Fibroblast of lung (primary cell): ENCODE measurements at regions not wholly inside any gene's neighbourhood (a gene's known extent, or its start where the extent isn't known, plus 50 kb on each side); places are given as distances from the start of the nearest gene placed in this dataset.

Source experiments
- DNase-seq, 2 donors: peaks; one replicate each; pipeline versions ENCODE4 v3.0.0 to v3.0.0-alpha.2; 2010; ENCODE audit warnings: low read depth in 2 of 2
- H2AFZ ChIP-seq: 2 replicates; pipeline ENCODE4 v1.5.1; 2012; ENCODE audit warnings: low read length, control low read depth, inconsistent platforms
- H3K27ac ChIP-seq: 2 replicates; pipeline ENCODE4 v1.5.1; 2011; ENCODE audit warnings: low read length, control low read depth; ENCODE audit not compliant: insufficient read depth
- H3K27me3 ChIP-seq: 2 replicates; pipeline ENCODE4 v1.5.1; 2011; ENCODE audit warnings: mild to moderate bottlenecking, low read length; ENCODE audit not compliant: control insufficient read depth, insufficient read depth
- H3K36me3 ChIP-seq: 2 replicates; pipeline ENCODE4 v1.5.1; 2011; ENCODE audit warnings: low read length; ENCODE audit not compliant: control insufficient read depth, insufficient read depth
- H3K4me1 ChIP-seq: 2 replicates; pipeline ENCODE4 v1.5.1; 2011; ENCODE audit warnings: low read length; ENCODE audit not compliant: control insufficient read depth, insufficient read depth; ENCODE audit errors: extremely low read depth
- H3K4me2 ChIP-seq: 2 replicates; pipeline ENCODE4 v1.5.1; 2011; ENCODE audit warnings: low read length, control low read depth; ENCODE audit not compliant: insufficient read depth; ENCODE audit errors: extremely low read depth
- H3K4me3 ChIP-seq, 4 experiments: fragments of 200-600 bp in 1 of 4; sonication (generic) in 1 of 4; replicated peaks in 1 of 4; 2 replicates each; pipeline ENCODE4 v1.5.1; 2011 to 2016; ENCODE audit warnings: low read length in 4 of 4, low read depth in 3 of 4, mild to moderate bottlenecking in 3 of 4, control low read depth in 2 of 4, inconsistent platforms in 1 of 4, mixed read lengths in 1 of 4; ENCODE audit not compliant: insufficient read depth in 1 of 4; ENCODE audit errors: control extremely low read depth in 1 of 4
- H3K79me2 ChIP-seq: 2 replicates; pipeline ENCODE4 v1.5.1; 2012; ENCODE audit warnings: mild to moderate bottlenecking, low read length, inconsistent platforms; ENCODE audit not compliant: control insufficient read depth, insufficient read depth
- H3K9ac ChIP-seq: 2 replicates; pipeline ENCODE4 v1.5.1; 2011; ENCODE audit warnings: mild to moderate bottlenecking, low read length, control low read depth; ENCODE audit not compliant: insufficient read depth
- H3K9me3 ChIP-seq: 2 replicates; pipeline ENCODE4 v1.5.1; 2012; ENCODE audit warnings: low read depth, low read length; ENCODE audit not compliant: control insufficient read depth, insufficient read depth
- H4K20me1 ChIP-seq: 2 replicates; pipeline ENCODE4 v1.5.1; 2011; ENCODE audit warnings: low read length; ENCODE audit not compliant: control insufficient read depth, insufficient read depth; ENCODE audit errors: extremely low read depth
- EZH2 ChIP-seq: IDR thresholded peaks from 2 replicates; pipeline ENCODE4 v1.5.1; 2012; ENCODE audit warnings: low read length, control low read depth, mild to moderate bottlenecking; ENCODE audit errors: missing control alignments
- TF ChIP-seq, protein P1 (sequence below), 2 donors: IDR thresholded peaks in 1 of 2; conservative IDR thresholded peaks in 1 of 2; 1 replicate in 1 of 2; 2 replicates in 1 of 2; pipeline ENCODE4 v1.5.1; 2011 to 2012; ENCODE audit warnings: low read length in 2 of 2, control low read depth in 1 of 2, inconsistent platforms in 1 of 2, low read depth in 1 of 2, mild to moderate bottlenecking in 1 of 2

DNA sequence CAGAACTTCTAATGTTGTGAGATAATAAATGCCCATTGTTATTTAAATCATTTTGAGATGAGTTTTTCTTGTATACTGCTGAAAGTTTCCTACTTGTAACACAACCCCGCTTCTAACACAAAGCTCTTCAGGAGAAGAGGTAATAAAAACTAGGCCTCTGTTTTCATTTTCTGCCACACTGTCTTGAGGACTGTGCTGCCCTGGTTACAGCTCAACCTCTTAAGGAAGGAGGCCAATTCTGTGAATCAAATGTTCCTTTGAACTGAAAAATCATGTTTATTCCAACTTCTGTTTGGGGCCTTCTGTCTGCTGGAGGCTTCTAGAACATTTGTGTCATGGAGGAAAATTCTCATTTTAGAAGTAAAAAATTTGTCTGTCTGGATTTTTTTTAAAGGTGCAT lies 100.3 kb downstream of the LRIG3 start:
- no peak overlapping the region for H2AFZ ChIP-seq
- DNase-seq: peak in 1 of 2 donors; percentile 23

More for the DNA sequence above, 100.3 kb downstream of the LRIG3 start:
- no peak overlapping the region for H3K9ac ChIP-seq
- H3K4me3 ChIP-seq: no peak overlapping the region
- H3K4me2 ChIP-seq: no peak overlapping the region
- no peaks in the 10 kb centered on the region for H4K20me1 ChIP-seq
- H3K79me2 ChIP-seq: no peaks in the 10 kb centered on the region
- H3K4me1 ChIP-seq: no peaks in the 10 kb centered on the region
- TF ChIP-seq, protein P1, sequence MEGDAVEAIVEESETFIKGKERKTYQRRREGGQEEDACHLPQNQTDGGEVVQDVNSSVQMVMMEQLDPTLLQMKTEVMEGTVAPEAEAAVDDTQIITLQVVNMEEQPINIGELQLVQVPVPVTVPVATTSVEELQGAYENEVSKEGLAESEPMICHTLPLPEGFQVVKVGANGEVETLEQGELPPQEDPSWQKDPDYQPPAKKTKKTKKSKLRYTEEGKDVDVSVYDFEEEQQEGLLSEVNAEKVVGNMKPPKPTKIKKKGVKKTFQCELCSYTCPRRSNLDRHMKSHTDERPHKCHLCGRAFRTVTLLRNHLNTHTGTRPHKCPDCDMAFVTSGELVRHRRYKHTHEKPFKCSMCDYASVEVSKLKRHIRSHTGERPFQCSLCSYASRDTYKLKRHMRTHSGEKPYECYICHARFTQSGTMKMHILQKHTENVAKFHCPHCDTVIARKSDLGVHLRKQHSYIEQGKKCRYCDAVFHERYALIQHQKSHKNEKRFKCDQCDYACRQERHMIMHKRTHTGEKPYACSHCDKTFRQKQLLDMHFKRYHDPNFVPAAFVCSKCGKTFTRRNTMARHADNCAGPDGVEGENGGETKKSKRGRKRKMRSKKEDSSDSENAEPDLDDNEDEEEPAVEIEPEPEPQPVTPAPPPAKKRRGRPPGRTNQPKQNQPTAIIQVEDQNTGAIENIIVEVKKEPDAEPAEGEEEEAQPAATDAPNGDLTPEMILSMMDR (conservative IDR thresholded peaks at IDR 0.05 in 1 of 2, IDR thresholded peaks at IDR 0.05 in 1 of 2; ENCODE audit: low read depth in 1 of 2, low read length in 2 of 2): no peak
- TF ChIP-seq EZH2: no peak
- no peaks in the 10 kb centered on the region for H3K27me3 ChIP-seq
- H3K27ac ChIP-seq: no peak overlapping the region
- no peaks in the 10 kb centered on the region for H3K9me3 ChIP-seq
- no peaks in the 10 kb centered on the region for H3K36me3 ChIP-seq
